Bone marrow (tissue), 2 donors: ENCODE measurements at regions not wholly inside any gene's neighbourhood (a gene's known extent, or its start where the extent isn't known, plus 50 kb on each side); places are given as distances from the start of the nearest gene placed in this dataset.

Source experiments
- DNase-seq, 2 donors: peaks; one replicate each; lab custom pipeline; 2025; lab: John Stamatoyannopoulos, UW

GRCh38 chr6:21648475-21649050, 55.0 kb downstream of the SOX4 start:
- peak in 1 of 2 donors; percentile 56 for DNase-seq

- DNase-seq, result no peak
Observed at GRCh38 chr6:21653323-21653722, 59.8 kb downstream of the SOX4 start.

- DNase-seq, result no peak
Observed at GRCh38 chr6:21653905-21654304, 60.4 kb downstream of the SOX4 start.

GRCh38 chr6:21654361-21654760, 60.8 kb downstream of the SOX4 start:
- no peak for DNase-seq

GRCh38 chr6:21663966-21664313, 70.4 kb downstream of the SOX4 start:
- no peak for DNase-seq

GRCh38 chr6:21664314-21665109, 71.0 kb downstream of the SOX4 start:
- no peak for DNase-seq

- DNase-seq, result no peak
Observed at GRCh38 chr6:21665110-21665391, 71.5 kb downstream of the SOX4 start.

GRCh38 chr6:21665392-21666200, 72.0 kb downstream of the SOX4 start:
- no peak for DNase-seq

- no peak for DNase-seq
Observed at GRCh38 chr6:21666201-21666691, 72.7 kb downstream of the SOX4 start.

GRCh38 chr6:21666853-21667681, 73.5 kb downstream of the SOX4 start:
- no peak for DNase-seq

GRCh38 chr6:21668795-21669194, 75.2 kb downstream of the SOX4 start:
- peak in 1 of 2 donors; percentile 25 for DNase-seq

- DNase-seq, result no peak
Observed at GRCh38 chr6:21676769-21677168, 83.2 kb downstream of the SOX4 start.

- DNase-seq, result no peak
Observed at GRCh38 chr6:21678990-21679389, 85.4 kb downstream of the SOX4 start.

GRCh38 chr6:21679761-21680265, 86.3 kb downstream of the SOX4 start:
- no peak for DNase-seq

- DNase-seq, result no peak
Observed at GRCh38 chr6:21680611-21681010, 87.1 kb downstream of the SOX4 start.

- no peak for DNase-seq
Observed at GRCh38 chr6:21690489-21690888, 96.9 kb downstream of the SOX4 start.

- no peak for DNase-seq
Observed at GRCh38 chr6:21691685-21692346, 98.3 kb downstream of the SOX4 start.

- no peak for DNase-seq
Observed at GRCh38 chr6:21692721-21693120, 99.2 kb downstream of the SOX4 start.

- no peak for DNase-seq
Observed at GRCh38 chr6:21694168-21694567, 100.6 kb downstream of the SOX4 start.

GRCh38 chr6:21707524-21708319, 114.2 kb downstream of the SOX4 start:
- DNase-seq, result no peak

GRCh38 chr6:21708320-21708580, 114.7 kb downstream of the SOX4 start:
- DNase-seq, result no peak
